Lower lobe of right lung (tissue), 2 donors: ENCODE measurements at regions not wholly inside any gene's neighbourhood (a gene's known extent, or its start where the extent isn't known, plus 50 kb on each side); places are given as distances from the start of the nearest gene placed in this dataset.

Source experiments
- ATAC-seq, 2 donors: fragments of 200-7000 bp; cut with Tn5 transposase; one replicate each; pipeline ENCODE4 v1.9.1; 2020 to 2022; ENCODE audit warnings: mild to moderate bottlenecking in 2 of 2, moderate library complexity in 2 of 2
- DNase-seq: peaks from one replicate; pipeline ENCODE4 v3.0.0-alpha.2; 2020
- H3K27ac ChIP-seq: fragments of 200-600 bp; one replicate; pipeline ENCODE4 v1.8.0; 2022
- H3K27me3 ChIP-seq: fragments of 200-600 bp; one replicate; pipeline ENCODE4 v1.8.0; 2022; ENCODE audit warnings: low read depth
- H3K36me3 ChIP-seq: fragments of 200-600 bp; one replicate; pipeline ENCODE4 v1.8.0; 2022; ENCODE audit warnings: mild to moderate bottlenecking
- H3K4me1 ChIP-seq: fragments of 200-600 bp; one replicate; pipeline ENCODE4 v1.8.0; 2022
- H3K4me3 ChIP-seq: fragments of 200-600 bp; one replicate; pipeline ENCODE4 v1.8.0; 2022; ENCODE audit warnings: mild to moderate bottlenecking
- H3K9me3 ChIP-seq: fragments of 200-600 bp; one replicate; pipeline ENCODE4 v1.8.0; 2022
- intact Hi-C: fragments of 100-400 bp; cut with DNase I; formaldehyde crosslinking; loops from one replicate; pipeline ENCODE4 v1.11.0; 2022
- TF ChIP-seq, protein P1 (sequence below): fragments of 200-600 bp; IDR thresholded peaks from one replicate; pipeline ENCODE4 v1.8.0; 2022; ENCODE audit warnings: antibody characterized with exemption, mild to moderate bottlenecking
- donor health status: DM: no; HTN: yes; CAD: no; lungs with severe emphysema.

DNA sequence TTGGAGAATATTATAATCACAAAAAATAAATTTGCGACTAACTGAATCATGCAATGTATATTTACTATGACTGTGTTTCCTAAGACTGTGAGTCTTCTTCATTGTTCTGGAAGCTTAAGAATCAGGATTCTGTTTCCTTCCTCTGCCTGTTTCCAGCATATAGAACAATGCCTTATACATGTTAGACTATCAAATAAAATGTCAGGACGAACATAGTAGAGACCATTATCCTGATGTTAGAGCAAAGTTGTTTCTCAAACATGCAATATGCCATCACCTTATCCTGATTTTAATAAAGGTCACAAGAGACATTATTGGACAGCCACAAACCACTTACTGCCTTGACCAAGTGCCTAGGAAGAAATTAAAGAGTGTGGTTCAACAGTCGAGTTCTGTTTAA, 457.4 kb upstream of the AGTR1 start:
- Histone ChIP-seq H3K4me3 (no peak overlapping the region), H3K27me3 (no peaks in the 10 kb centered on the region), H3K27ac (no peak overlapping the region), H3K36me3 (no peaks in the 10 kb centered on the region), H3K4me1 (no peaks in the 10 kb centered on the region), H3K9me3 (no peaks in the 10 kb centered on the region)
- TF ChIP-seq, protein P1, sequence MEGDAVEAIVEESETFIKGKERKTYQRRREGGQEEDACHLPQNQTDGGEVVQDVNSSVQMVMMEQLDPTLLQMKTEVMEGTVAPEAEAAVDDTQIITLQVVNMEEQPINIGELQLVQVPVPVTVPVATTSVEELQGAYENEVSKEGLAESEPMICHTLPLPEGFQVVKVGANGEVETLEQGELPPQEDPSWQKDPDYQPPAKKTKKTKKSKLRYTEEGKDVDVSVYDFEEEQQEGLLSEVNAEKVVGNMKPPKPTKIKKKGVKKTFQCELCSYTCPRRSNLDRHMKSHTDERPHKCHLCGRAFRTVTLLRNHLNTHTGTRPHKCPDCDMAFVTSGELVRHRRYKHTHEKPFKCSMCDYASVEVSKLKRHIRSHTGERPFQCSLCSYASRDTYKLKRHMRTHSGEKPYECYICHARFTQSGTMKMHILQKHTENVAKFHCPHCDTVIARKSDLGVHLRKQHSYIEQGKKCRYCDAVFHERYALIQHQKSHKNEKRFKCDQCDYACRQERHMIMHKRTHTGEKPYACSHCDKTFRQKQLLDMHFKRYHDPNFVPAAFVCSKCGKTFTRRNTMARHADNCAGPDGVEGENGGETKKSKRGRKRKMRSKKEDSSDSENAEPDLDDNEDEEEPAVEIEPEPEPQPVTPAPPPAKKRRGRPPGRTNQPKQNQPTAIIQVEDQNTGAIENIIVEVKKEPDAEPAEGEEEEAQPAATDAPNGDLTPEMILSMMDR = no peak
- intact Hi-C loops = no loop called here
- DNase-seq (no peak), ATAC-seq (no peak)

DNA sequence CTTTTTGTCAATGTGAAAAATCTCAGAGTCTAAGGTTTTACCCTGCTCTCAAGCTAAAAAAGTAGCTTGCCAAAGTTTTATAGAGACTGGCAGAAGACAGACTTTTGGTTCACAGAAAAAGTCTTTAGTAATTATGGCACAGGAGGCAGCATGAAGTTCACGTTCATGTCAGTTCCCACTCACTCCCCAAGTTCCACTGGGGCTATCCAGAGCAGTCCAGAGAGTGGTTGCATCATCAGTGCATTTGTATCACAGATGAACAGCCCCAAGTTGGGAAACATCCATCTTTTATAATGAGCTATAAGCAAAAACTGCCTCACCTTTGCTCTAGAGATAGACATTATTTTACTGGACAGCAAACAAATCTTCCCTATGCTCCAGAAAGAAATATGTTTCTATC, 454.1 kb upstream of the AGTR1 start:
- no peaks in the 10 kb centered on the region for H3K9me3 ChIP-seq
- intact Hi-C loops = no loop called here
- ATAC-seq = no peak
- DNase-seq = no peak
- H3K4me1 ChIP-seq = no peaks in the 10 kb centered on the region
- H3K27me3 ChIP-seq = no peaks in the 10 kb centered on the region
- H3K36me3 ChIP-seq = no peaks in the 10 kb centered on the region
- H3K4me3 ChIP-seq = no peak overlapping the region
- TF ChIP-seq, protein P1 = no peak
- no peak overlapping the region for H3K27ac ChIP-seq

DNA sequence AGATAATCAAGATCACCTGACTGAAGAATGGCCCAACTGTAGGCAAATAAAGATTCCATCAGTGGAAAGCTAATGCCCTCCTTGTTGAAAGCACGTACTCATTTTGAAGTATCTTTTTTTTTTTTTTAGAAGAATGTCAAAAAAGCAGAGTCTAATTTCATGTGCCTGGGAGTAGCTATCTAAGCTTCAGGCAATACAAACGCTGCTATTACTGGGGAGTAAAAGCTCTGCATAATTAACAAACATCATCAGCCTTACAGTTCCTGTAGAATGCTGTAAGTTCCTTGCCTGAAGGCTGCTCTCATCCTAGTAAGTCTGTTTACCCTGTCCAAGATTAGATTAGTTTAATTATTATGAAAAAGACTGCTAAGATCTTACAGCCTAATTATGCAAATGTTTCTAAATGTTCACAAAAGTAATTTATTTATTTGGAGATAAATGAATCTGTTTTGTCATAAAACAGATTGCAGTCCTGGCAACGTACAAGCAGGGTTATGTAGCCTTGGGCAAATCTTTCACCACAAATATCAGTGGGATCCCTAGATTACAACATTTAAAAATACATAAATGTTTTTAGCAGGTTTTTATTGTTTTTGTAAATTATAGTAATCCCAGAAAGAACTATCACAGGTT, 451.3 kb upstream of the AGTR1 start:
- no peak for DNase-seq
- H3K4me3 ChIP-seq = no peak overlapping the region
- H3K27ac ChIP-seq = no peak overlapping the region
- intact Hi-C loops = no loop called here
- no peaks in the 10 kb centered on the region for H3K4me1 ChIP-seq
- no peaks in the 10 kb centered on the region for H3K36me3 ChIP-seq
- no peaks in the 10 kb centered on the region for H3K9me3 ChIP-seq
- TF ChIP-seq, protein P1 = no peak
- ATAC-seq = no peak
- no peaks in the 10 kb centered on the region for H3K27me3 ChIP-seq

DNA sequence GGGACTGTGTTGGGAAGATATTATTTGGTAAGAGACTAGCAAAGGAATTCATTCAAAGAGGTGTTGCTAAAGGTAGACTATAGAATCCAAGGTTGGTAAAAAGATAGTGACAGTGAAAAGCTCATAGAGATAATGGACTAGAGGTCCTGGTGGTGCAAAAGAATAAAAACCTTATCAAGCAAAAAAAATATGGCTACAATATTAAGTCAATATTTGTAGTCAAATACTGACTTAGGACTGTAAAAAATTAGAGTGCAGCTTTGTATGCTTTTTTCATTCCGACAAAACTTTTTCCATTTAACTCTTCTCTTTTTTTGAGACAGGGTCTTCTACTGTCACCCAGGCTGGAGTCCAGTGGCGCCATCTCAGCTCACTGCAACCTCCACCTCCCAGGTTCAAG, 444.0 kb upstream of the AGTR1 start:
- TF ChIP-seq, protein P1 = no peak
- ATAC-seq (no peak), DNase-seq (no peak)
- intact Hi-C loops = no loop called here
- Histone ChIP-seq H3K27me3 (no peaks in the 10 kb centered on the region), H3K27ac (no peak overlapping the region), H3K36me3 (no peaks in the 10 kb centered on the region), H3K4me3 (no peak overlapping the region), H3K9me3 (no peaks in the 10 kb centered on the region), H3K4me1 (no peaks in the 10 kb centered on the region)

DNA sequence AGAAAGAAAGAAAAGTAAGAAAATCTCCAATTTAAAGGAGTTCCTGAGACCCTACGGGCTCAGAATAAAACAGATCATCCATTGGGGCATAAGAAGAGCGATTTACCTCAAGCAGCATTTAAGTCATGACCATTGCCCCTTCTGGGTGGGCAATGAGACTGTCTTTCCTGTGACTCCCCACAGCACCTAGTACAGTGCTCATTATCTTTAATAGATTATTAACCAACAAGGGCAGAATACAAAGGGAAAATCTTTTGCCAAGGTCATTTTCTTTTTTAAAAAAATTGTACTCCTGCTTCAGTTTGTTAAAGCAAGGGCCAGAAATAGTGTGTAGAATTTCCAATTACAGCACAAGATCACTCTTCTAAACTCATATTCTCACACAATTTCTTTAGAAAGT, 443.3 kb upstream of the AGTR1 start:
- intact Hi-C loops = no loop called here
- no peak overlapping the region for H3K27ac ChIP-seq
- ATAC-seq (no peak), DNase-seq (no peak)
- no peaks in the 10 kb centered on the region for H3K36me3 ChIP-seq
- H3K9me3 ChIP-seq = no peaks in the 10 kb centered on the region
- TF ChIP-seq, protein P1 = no peak
- no peak overlapping the region for H3K4me3 ChIP-seq
- H3K27me3 ChIP-seq = no peaks in the 10 kb centered on the region
- no peaks in the 10 kb centered on the region for H3K4me1 ChIP-seq
